Neural progenitor cell (in vitro differentiated cells): ENCODE measurements at regions not wholly inside any gene's neighbourhood (a gene's known extent, or its start where the extent isn't known, plus 50 kb on each side); places are given as distances from the start of the nearest gene placed in this dataset.

Experiments used
- EZH2 ChIP-seq: fragments of 200-600 bp; sonication (generic); IDR thresholded peaks from 2 replicates; pipeline ENCODE4 v1.6.1; 2017; ENCODE audit warnings: antibody characterized with exemption, mild to moderate bottlenecking, moderate library complexity
- EZH2phosphoT487 ChIP-seq: fragments of 200-600 bp; sonication (generic); IDR thresholded peaks from 2 replicates; pipeline ENCODE4 v1.6.1; 2017; ENCODE audit warnings: antibody characterized with exemption
- TF ChIP-seq, protein P1 (sequence below): fragments of 200-600 bp; sonication (generic); IDR thresholded peaks from 2 replicates; pipeline ENCODE4 v1.5.1; 2017; ENCODE audit warnings: antibody characterized with exemption, mild to moderate bottlenecking

GRCh38 chr2:58293056-58293455, 51.9 kb upstream of the FANCL start:
- TF ChIP-seq, protein P1, sequence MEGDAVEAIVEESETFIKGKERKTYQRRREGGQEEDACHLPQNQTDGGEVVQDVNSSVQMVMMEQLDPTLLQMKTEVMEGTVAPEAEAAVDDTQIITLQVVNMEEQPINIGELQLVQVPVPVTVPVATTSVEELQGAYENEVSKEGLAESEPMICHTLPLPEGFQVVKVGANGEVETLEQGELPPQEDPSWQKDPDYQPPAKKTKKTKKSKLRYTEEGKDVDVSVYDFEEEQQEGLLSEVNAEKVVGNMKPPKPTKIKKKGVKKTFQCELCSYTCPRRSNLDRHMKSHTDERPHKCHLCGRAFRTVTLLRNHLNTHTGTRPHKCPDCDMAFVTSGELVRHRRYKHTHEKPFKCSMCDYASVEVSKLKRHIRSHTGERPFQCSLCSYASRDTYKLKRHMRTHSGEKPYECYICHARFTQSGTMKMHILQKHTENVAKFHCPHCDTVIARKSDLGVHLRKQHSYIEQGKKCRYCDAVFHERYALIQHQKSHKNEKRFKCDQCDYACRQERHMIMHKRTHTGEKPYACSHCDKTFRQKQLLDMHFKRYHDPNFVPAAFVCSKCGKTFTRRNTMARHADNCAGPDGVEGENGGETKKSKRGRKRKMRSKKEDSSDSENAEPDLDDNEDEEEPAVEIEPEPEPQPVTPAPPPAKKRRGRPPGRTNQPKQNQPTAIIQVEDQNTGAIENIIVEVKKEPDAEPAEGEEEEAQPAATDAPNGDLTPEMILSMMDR = no peak
- TF ChIP-seq EZH2 (no peak), EZH2phosphoT487 (no peak)
